ENCODE measurements at regions not wholly inside any gene's neighbourhood (a gene's known extent, or its start where the extent isn't known, plus 50 kb on each side); places are given as distances from the start of the nearest gene placed in this dataset.

- TF ChIP-seq CTCF (IDR thresholded peaks at IDR 0.05) (no peak), POLR2A (IDR thresholded peaks at IDR 0.05) (no peak), POLR2AphosphoS5 (IDR thresholded peaks at IDR 0.05; ENCODE audit: insufficient read depth in 1 of 2, low read depth in 1 of 2) (no peak)
These were observed 200.4 kb upstream of the FGGY start for GRCh38 chr1:59096501-59096900.
